ENCODE measurements at regions not wholly inside any gene's neighbourhood (a gene's known extent, or its start where the extent isn't known, plus 50 kb on each side); places are given as distances from the start of the nearest gene placed in this dataset.

- TF ChIP-seq CTCF (conservative IDR thresholded peaks at IDR 0.05 in 1 of 2, IDR thresholded peaks at IDR 0.05 in 1 of 2; ENCODE audit: extremely low read depth in 1 of 2, insufficient read depth in 1 of 2, low read depth in 1 of 2, low read length in 2 of 2) (no peak), EZH2 (IDR thresholded peaks at IDR 0.05; ENCODE audit: borderline replicate concordance, low read length) (no peak)
Observed at GRCh38 chr1:88451856-88452255, 232.2 kb upstream of the PKN2 start.
